LNCAP (cell line): ENCODE measurements at regions not wholly inside any gene's neighbourhood (a gene's known extent, or its start where the extent isn't known, plus 50 kb on each side); places are given as distances from the start of the nearest gene placed in this dataset.

Experiments
- CTCF ChIP-seq: fragments of 450-650 bp; IDR thresholded peaks from 2 replicates; pipeline ENCODE4 v1.5.1; 2017; ENCODE audit warnings: mild to moderate bottlenecking

GRCh38 chr5:96483878-96484277 is 50.8 kb upstream of the PCSK1 start:
- TF ChIP-seq CTCF: no peak

- TF ChIP-seq CTCF: no peak
Measured at GRCh38 chr5:96487859-96488258, 54.8 kb upstream of the PCSK1 start.

GRCh38 chr5:96489532-96489931 is 56.5 kb upstream of the PCSK1 start:
- no peak for TF ChIP-seq CTCF

GRCh38 chr5:96492459-96493047 is 59.5 kb upstream of the PCSK1 start:
- no peak for TF ChIP-seq CTCF

GRCh38 chr5:96493219-96493790 is 60.3 kb upstream of the PCSK1 start:
- TF ChIP-seq CTCF: no peak

GRCh38 chr5:96499753-96500345 is 66.8 kb upstream of the PCSK1 start:
- TF ChIP-seq CTCF: no peak

GRCh38 chr5:96501991-96502646 is 69.1 kb upstream of the PCSK1 start:
- no peak for TF ChIP-seq CTCF
